ENCODE measurements at regions not wholly inside any gene's neighbourhood (a gene's known extent, or its start where the extent isn't known, plus 50 kb on each side); places are given as distances from the start of the nearest gene placed in this dataset.
"Not testable (repeated sequence)": the region's sequence is repeated elsewhere in the genome, so short reads cannot be mapped to it uniquely, and the experiment has no call there.

GRCh38 chr4:12165616-12166015 lies 736.9 kb upstream of the HS3ST1 start:
- DNase-seq, result peak; percentile 14 to 60 (median 46)

GRCh38 chr4:12146339-12146738 lies 717.6 kb upstream of the HS3ST1 start:
- DNase-seq, result no peak

GRCh38 chr4:12145768-12146167 lies 717.1 kb upstream of the HS3ST1 start:
- DNase-seq, result no peak

- no peak for DNase-seq
Measured at GRCh38 chr4:12145106-12145505, 716.4 kb upstream of the HS3ST1 start.

GRCh38 chr4:12144051-12144450 lies 715.4 kb upstream of the HS3ST1 start:
- DNase-seq, result peak in 1 of 4 experiments; percentile 21

GRCh38 chr4:12140864-12141263 lies 712.2 kb upstream of the HS3ST1 start:
- no peak for DNase-seq

GRCh38 chr4:12139296-12139695 lies 710.6 kb upstream of the HS3ST1 start:
- no peak for DNase-seq

- peak in 2 of 4 experiments; percentile 20 to 35 for DNase-seq
Measured at GRCh38 chr4:12138488-12138887, 709.8 kb upstream of the HS3ST1 start.

- no peak for DNase-seq
Measured at GRCh38 chr4:12137575-12137974, 708.9 kb upstream of the HS3ST1 start.

GRCh38 chr4:12126474-12126873 lies 697.8 kb upstream of the HS3ST1 start:
- DNase-seq, result peak; percentile 57 to 84 (median 73)

GRCh38 chr4:12124138-12124537 lies 695.4 kb upstream of the HS3ST1 start:
- no peak for DNase-seq

GRCh38 chr4:12123707-12124106 lies 695.0 kb upstream of the HS3ST1 start:
- DNase-seq, result peak; percentile 42 to 87 (median 72)

- DNase-seq, result peak; percentile 18 to 68 (median 54)
Measured at GRCh38 chr4:12122316-12122715, 693.6 kb upstream of the HS3ST1 start.

- no peak for DNase-seq
Measured at GRCh38 chr4:12120968-12121367, 692.3 kb upstream of the HS3ST1 start.

GRCh38 chr4:12118651-12119213 lies 690.0 kb upstream of the HS3ST1 start:
- peak; percentile 66 to 97 (median 88) for DNase-seq

GRCh38 chr4:12116009-12116552 lies 687.4 kb upstream of the HS3ST1 start:
- DNase-seq, result peak in 1 of 4 experiments; percentile 11

- peak in 3 of 4 experiments; percentile 22 to 56 (median 42) for DNase-seq
Measured at GRCh38 chr4:12110627-12111026, 681.9 kb upstream of the HS3ST1 start.

- not testable (repeated sequence) for DNase-seq
Measured at GRCh38 chr4:12109056-12109455, 680.4 kb upstream of the HS3ST1 start.

- DNase-seq, result no peak
Measured at GRCh38 chr4:12105519-12105918, 676.8 kb upstream of the HS3ST1 start.

- not testable (repeated sequence) for DNase-seq
Measured at GRCh38 chr4:12089920-12090319, 661.2 kb upstream of the HS3ST1 start.

GRCh38 chr4:12084690-12085089 lies 656.0 kb upstream of the HS3ST1 start:
- DNase-seq, result no peak

GRCh38 chr4:12071316-12071715 lies 642.6 kb upstream of the HS3ST1 start:
- no peak for DNase-seq

GRCh38 chr4:12053966-12054365 lies 625.3 kb upstream of the HS3ST1 start:
- no peak for DNase-seq

- DNase-seq, result no peak
Measured at GRCh38 chr4:12053556-12053955, 624.9 kb upstream of the HS3ST1 start.

- DNase-seq, result no peak
Measured at GRCh38 chr4:12050357-12050756, 621.7 kb upstream of the HS3ST1 start.

Measured in suppressor macrophage (primary cell).